B cell (primary cell): ENCODE measurements at regions not wholly inside any gene's neighbourhood (a gene's known extent, or its start where the extent isn't known, plus 50 kb on each side); places are given as distances from the start of the nearest gene placed in this dataset.

Source experiments
- CTCF ChIP-seq: fragments of 200-600 bp; IDR thresholded peaks from one replicate; pipeline ENCODE4 v1.8.0; 2022; ENCODE audit warnings: antibody characterized with exemption, mild to moderate bottlenecking
- EZH2 ChIP-seq: IDR thresholded peaks from 2 replicates; pipeline ENCODE4 v1.6.1; 2012; ENCODE audit warnings: borderline replicate concordance, low read depth, mild to moderate bottlenecking, moderate library complexity, low read length; ENCODE audit not compliant: insufficient read depth, poor library complexity, severe bottlenecking

- TF ChIP-seq CTCF (no peak), EZH2 (no peak)
Observed at GRCh38 chr12:47411966-47412365, 293.9 kb downstream of the RPAP3 start.
